GM21737 (cell line): ENCODE measurements at regions not wholly inside any gene's neighbourhood (a gene's known extent, or its start where the extent isn't known, plus 50 kb on each side); places are given as distances from the start of the nearest gene placed in this dataset.
"Not testable (repeated sequence)": the region's sequence is repeated elsewhere in the genome, so short reads cannot be mapped to it uniquely, and the experiment has no call there.

Source experiments
- ATAC-seq: cut with Tn5 transposase; IDR thresholded peaks from one replicate; pipeline ENCODE4 v1.9.1; 2021; ENCODE audit warnings: mild to moderate bottlenecking, moderate library complexity; ENCODE audit not compliant: unreplicated experiment

DNA sequence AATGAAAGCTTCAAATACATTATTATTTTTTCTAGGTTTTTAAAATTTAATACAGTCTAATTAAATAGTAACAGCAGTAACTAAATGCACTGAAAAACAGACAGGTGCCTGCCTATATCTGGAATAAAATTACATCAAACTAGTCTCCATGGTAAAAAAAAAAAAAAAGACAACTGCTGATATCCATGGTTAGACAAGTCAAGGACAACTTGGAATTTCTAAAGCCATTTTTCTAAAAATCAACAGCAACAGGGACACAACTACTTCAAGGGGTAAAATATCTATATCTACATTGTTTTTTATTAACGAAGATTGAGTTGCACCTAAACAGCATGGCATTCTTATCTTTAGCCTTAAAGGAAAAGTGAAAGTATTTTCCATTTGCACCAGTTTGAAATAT, 74.7 kb upstream of the VPREB1 start:
- ATAC-seq = no peak

DNA sequence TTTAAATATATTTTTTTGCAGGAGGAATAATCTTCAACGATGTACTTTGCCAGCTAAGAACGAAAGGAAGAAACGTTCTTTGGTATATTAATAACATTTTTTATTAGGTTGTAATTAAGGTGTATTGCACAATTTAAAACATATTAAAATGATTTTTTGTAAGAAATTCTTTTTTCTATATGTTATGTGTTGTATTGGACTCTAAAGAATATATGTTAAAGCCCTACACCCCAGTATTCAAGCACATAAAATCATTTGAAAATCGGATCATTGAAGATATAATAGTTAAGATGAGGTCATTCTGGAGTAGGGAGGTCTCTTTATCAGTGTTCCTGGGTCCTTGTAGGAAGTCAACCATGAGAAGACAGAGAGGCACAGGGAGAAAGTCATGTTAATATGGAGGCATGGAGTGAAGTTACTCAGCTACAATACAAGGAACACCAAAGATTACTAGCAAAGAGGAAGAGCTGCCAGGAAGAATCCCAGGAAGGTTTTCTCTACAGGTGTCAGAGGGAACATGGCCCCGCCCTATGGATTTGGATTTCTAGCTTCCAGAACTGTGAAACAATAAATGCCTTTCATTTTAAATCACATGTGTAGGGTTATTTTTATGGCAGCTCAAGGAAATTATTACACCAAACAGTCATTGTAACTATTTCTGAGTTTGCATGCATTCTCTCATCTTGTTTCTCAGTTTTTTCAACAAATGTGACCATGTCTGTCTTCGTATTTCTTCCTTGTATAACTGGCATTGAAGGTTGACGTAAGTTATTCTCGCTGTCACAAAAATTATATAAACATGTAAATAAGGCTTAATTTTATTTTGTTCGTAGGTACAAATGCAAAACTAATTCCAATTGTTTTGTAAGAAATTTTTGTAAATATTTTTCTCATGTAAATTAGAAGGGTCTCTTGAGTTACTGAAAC, 75.4 kb upstream of the VPREB1 start:
- no peak for ATAC-seq

DNA sequence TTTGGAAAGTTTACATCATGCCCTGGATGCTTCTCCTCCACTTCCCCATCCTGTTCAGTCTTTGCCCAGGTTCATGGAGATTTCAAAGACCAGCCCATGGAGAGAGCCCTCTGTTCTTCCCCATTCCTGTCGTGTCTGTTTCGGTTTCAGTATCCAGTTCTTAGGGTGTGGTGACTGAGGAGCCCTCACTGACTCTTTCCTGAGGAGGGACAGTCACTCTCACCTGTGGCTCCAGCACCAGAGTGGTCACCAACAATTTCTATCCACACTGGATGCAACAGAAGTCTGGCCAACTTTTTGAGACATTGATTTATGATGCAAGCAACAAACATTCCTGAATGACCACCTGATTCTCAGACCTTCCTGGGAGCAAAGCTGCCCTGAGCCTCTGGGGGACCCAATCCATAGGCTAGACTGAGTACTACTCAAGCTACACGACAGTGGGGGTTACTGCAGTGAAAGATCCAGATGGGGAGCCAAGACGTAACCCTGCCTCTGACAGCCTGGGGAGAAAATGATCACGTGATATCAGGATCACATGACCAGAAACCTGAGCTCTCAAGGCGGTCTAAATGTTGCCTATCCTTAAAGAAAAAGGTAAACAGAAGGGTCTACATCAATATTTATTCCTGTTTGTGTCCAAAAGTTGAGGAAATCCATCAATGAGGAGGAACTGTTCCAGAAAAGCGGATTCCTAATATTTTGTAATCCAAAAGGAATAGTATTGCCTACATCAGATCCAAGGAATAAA, 76.2 kb upstream of the VPREB1 start:
- peak; percentile 32 for ATAC-seq

DNA sequence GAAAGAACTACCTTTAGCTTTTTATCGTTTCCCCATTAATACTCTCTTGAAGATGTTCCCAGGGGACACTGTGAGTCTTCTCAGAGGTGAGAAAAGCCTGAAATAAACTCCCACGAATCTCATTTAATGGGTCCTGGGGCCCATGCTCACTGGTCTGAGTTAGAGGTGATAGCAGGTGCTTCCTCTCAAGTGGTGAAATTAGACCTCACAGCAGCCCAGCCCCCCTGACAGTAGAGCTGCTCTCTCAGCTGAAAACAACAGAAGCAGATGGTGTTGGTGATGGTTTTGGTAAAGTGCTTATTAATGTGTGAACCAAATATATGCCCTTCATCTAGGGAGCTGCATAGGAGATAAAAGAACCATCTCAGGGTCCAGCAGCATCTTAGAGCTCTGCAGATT, 76.8 kb upstream of the VPREB1 start:
- peak; percentile 53 for ATAC-seq

DNA sequence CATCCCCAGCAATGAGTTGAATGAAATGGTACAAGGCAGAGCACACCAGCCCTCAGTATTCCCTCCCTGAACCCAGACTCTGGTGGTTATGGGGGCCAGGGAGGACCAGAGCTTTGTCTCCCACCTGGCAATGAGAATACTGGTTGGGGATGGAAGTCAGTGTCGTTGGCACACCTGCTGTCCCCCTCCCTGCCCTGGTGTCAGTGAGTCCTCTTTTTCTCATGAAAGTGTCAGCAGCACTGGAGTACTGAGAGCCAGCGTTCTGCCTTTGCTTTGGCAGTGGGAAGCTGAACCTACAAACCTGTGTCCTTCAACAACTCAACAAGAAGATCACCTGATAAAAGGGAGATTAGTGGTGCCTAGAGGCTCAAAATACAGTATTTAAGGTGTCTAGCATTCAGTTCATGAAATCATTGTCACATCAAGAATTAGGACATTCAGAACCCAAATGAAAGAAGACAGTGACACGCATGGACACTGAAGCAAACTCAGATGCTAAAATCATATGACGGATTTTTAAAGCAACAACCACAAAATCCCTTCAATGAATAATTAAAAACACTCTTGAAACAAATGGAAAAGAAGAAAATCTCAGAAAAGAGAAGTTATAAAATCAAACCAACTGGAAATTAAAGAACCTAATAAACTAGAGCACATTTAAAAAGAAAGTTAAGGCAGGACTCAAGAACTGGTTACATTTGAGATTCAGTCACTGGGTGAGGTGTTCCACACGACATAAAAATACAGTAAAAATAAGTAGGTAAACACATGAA, 77.5 kb upstream of the VPREB1 start:
- no peak for ATAC-seq

DNA sequence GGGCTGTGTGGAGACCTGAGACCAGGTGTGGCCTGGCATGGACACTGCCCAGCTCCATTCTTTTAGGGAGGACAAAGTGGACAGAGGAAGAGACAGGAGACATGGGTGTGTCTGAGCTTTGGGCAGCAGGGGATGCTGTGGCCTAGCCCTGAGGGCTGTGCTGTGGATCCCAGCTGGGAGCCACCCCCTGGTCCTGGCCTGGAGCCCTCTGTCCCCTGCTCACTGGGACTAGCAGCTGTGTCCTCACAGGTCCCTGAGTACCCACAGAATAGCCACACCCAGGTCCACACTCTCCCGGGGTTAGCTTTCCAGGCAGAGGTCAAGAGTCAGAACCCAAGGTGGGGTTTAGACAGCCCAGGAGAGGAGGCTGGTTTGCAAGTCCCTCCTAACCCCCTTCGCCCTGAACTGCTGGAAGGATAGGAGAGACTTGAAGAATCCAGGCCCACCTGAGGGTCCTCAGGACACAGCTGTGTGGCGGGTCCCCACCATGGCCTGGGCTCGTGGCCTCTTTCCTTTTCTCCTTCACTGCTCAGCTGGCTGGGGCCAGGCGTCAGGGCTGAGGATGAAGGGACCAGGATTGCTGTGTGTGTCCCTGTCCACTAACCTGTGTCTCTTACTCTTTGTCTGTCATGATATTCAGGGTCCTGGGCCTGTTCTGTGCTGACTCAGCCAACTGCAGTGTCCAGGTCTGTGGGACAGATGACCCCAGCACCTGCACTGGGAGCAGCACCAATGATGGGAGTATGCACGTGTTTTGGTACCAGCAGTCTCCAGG, 78.5 kb upstream of the VPREB1 start:
- no peak for ATAC-seq

DNA sequence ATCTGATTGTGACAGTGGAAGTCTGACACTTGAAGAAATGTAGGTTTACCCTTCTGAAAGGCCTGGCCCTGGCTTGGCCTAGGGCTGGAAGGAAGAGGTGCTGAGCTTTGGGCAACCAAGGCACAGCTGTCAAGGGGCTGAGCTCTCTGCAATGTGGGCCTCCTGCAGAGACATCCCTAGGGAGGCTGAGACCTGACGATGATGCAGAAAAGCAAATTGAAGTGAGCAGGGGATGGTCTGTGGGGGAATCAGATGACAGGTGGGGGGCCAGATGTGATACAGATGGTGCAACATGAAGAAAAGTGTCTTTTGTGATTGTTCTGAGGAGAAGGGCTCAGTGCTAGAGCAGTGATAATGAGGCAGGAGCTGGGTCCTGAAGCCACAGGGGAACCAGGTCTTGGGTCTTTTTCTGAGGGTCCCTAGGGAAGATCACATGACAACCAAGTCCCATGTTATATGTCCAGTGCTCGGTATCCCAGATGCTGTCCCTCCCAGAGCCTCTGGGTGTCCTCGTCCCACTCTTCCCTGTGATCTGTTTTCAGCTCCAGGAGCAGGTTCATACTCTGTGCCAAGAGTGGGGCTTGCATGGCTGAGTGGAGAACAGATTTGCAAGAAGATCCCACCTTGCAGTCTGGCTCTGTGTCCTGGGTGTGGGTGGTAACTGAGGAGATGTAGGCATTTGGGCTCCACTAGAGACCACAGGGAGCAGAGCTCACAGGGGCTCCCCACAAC, 79.9 kb upstream of the VPREB1 start:
- ATAC-seq = no peak

DNA sequence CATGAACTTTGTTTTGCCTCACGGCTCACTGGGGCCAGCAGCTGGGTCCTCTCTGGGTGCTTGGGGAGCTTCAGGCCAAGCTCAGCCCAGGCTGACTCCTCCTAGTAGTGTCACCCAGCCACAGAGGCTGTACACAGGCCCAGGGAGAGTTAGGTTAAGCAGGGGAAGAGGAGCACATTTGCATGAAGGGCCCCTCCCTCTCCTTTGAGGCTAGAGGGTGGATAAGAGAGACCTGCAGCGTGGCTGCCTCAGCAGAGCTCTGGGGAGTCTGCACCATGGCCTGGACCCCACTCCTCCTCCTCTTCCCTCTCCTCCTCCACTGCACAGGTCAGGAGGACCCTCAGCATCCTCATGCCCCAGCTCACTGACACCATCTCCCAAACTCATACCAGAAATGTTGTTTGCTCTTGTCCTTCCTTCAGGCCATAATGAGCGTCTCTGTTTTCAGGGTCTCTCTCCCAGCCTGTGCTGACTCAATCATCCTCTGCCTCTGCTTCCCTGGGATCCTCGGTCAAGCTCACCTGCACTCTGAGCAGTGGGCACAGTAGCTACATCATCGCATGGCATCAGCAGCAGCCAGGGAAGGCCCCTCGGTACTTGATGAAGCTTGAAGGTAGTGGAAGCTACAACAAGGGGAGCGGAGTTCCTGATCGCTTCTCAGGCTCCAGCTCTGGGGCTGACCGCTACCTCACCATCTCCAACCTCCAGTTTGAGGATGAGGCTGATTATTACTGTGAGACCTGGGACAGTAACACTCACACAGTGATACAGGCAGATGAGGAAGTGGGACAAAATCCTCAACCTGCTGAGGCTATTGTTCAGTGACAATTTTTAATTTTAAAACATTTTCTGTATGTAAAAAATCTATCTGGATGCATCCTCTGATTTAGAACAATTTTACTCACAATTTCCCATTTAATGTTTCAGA, 82.4 kb upstream of the VPREB1 start:
- ATAC-seq = peak; percentile 61

DNA sequence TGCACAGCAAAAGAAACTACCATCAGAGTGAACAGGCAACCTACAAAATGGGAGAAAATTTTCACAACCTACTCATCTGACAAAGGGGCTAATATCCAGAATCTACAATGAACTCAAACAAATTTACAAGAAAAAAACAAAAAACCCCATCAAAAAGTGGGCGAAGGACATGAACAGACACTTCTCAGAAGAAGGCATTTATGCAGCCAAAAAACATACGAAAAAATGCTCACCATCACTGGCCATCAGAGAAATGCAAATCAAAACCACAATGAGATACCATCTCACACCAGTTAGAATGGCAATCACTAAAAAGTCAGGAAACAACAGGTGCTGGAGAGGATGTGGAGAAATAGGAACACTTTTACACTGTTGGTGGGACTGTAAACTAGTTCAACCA, 83.8 kb upstream of the VPREB1 start:
- ATAC-seq = not testable (repeated sequence)

DNA sequence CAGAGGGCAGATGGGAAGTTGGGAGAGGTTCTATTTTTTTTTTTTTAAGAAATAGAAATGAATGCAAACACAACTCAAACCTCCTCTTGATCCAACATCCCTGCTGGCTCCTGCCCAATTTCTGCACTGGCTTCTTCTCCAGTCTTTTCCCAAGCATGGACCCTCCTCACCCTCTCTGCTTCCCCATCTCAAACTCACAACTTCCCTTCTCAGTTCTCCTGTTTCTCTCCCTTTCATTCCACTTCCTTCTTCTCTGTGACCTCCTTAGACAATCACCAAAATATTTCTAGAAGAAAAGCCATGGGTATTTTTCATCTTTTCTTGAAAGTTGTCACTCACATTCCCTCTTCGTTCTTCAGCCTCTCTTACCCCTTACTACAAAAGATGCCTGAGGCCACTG, 85.2 kb upstream of the VPREB1 start:
- no peak for ATAC-seq

DNA sequence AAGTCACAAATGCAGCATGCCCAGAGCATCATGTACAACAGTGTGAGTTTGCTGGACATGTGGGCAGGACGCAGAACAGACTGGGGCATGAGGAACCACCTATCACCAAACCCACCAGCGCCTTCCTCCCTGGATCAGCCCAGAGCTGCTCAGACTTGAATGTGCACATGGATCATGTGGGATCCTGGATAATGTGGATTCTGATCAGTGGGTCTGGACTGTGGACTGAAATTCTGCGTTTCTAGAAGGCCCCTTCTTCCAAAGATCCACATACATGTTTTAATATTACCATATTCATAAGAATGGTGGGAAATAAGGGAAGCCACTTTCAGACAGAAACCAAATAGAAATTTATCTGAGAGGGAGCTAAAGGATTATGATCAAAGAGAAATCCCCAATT, 85.6 kb upstream of the VPREB1 start:
- no peak for ATAC-seq

DNA sequence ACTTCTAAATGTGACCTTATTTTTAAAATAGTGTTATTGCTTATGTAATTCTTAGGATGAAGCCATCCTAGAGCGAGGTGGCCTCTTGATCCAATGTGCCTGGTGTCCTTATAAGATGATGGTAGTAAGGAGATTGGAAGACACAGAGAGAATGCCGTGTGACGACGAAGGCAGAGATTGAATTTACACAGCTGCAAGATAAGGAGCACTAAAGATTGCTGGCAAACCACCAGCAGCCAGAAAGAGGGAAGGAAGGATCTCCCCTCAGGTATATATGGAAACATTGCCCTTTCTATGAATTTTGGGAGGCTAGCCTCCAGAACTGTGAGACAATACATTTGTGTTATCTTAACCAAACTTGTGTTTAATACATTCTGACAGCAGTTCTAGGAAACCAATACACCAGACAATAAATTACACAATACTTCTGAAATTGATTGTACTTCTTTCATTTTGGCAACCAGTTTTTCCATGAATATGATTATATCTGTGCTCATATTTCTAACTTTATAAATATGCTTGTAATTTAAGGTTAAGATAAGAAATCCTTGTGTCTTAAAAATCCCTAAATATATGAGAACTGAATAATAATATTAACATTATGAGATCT, 86.3 kb upstream of the VPREB1 start:
- ATAC-seq = no peak

DNA sequence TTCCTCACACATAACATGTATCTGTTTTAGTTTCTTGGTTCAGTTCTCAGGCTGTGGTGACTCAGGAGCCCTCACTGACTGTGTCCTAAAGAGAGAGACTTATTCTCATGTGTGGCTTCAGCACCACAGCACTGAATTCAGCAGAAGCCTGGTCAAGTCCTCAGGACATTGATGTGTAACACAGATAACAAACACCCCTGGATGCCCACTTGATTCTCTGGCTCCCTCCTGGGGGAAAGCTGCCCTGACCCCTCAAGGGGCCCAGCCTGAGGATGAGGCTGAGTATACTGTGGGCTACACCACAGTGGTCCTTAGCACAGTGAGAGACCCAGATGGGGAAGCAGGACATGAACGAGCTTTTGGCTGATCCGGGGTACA, 87.2 kb upstream of the VPREB1 start:
- ATAC-seq = no peak

DNA sequence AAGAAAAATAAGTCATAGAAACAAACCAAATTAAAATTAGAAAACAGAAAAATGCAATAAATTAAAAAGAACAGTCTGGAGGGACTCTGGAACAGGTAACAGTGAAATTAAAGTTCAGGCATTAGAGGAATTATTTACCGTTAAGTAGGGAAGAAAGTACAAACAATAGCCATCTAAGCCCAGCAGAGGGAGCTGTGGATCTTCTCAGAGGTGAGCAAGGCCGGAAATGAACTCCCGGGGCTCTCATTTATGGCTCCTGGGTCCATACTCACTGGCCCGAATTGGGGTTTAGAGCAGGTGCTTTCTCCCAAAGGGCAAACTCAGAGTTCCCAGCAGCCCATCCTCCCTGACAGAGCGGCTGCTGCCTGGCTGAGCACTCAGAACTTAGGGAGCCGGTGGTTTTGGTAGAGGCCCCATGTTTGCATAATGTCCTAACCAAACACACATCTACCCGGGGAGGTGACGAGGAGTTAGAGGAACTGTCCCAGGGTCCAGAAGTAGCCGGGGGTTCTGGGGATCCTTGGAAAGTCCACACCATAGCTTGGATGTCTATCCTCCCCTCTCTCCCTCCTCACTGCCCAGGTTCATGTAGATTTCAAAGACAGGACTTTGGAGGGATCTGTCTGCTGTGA, 87.8 kb upstream of the VPREB1 start:
- no peak for ATAC-seq

DNA sequence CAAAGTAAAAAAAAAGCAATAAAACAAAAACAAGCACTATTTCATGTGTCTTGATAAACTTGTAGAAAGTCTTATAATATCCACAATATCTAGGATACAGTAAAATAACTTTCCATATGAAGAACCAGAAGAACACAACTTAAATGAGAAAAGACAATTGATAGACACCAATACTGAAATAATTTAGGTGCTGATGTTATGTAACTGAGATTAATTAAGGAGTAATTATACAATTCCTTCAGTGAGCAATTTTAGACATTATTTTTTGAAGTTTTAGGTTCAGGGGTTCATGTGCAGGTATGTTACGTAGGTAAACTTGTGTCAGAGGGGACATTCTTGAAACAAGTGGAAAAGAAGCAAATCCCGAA, 88.3 kb upstream of the VPREB1 start:
- ATAC-seq = no peak

DNA sequence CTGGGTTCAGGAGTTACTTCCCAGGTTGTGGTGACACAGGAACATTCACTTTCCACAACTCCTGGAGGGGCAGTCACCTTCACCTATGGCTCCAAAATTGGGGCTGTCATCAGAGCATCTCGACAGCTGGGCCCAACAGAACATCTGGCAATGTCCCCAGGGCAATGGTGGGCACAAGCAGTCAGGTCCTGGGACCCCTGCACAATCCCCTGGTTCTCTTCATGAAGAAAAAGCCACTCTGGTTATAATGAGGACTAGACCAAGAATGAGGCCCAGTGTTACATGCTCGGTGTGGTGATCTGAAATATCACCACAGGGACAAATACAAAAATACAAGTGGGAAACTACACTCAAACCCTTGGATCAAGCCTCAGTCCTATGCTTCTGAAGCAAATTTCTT, 89.0 kb upstream of the VPREB1 start:
- no peak for ATAC-seq

DNA sequence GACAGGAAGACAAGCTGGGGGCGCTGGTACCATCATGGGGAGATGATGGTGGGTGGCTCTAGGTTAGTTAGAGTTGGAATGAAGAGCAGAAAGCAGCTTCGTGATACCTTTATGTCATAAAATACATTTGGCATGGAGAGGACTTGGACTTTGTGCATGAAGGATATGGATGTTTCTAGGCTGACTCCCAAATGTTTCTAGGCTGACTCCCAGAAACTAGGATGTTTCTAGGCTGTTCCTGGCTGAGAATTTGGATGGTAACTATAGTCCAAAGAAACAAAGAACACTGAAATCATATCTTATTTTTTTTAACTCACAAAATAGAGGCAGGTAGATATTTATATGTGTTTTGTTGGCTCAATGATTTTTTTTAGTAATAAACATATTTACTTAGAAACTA, 89.4 kb upstream of the VPREB1 start:
- no peak for ATAC-seq

DNA sequence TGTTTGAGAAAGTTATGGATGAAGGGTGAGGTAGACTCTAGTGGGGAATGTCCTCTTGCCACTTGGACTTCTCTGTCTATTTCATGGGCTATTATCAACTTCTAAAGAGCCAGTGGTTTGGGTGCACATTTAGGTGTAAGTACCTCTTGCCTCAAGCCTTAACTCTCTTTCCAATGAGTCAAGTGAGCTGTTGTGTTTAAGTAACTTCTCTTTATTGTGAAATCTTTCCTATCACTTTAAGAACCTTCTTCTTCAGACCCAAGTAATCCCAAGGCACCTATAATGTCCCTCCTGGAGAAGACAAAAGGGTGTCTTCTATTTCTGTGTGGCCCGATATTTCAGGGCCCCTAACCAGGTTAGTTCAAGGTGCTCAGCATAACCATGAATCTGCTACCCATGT, 90.5 kb upstream of the VPREB1 start:
- no peak for ATAC-seq
